ENCODE measurements at regions not wholly inside any gene's neighbourhood (a gene's known extent, or its start where the extent isn't known, plus 50 kb on each side); places are given as distances from the start of the nearest gene placed in this dataset.

DNA sequence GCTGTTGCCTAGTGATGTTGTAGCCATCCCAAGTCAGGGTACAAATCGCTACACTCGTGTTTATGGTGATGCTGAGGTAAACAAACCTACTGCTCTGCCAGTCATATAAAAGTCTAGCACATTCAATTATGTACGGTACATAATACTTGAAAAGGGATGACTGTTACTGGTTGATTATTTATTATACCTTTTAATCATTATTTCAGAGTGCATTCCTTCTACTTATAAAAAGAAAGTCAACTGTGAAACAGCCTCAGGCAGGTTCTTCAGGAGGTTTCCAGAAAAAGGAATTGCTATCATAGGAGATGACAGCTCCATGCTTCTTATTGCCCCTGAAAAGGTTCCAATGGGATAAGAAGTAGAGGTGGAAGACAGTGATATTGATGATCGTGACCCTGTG lies 652.5 kb upstream of the KIRREL3 start:
- no peak for DNase-seq (ENCODE audit: low read depth)

GRCh38 chr11:127651888-127652221 lies 651.3 kb upstream of the KIRREL3 start:
- peak; percentile 61 for DNase-seq (ENCODE audit: low read depth)

GRCh38 chr11:127651175-127651887 lies 650.8 kb upstream of the KIRREL3 start:
- peak; percentile 96 for DNase-seq (ENCODE audit: low read depth)

DNA sequence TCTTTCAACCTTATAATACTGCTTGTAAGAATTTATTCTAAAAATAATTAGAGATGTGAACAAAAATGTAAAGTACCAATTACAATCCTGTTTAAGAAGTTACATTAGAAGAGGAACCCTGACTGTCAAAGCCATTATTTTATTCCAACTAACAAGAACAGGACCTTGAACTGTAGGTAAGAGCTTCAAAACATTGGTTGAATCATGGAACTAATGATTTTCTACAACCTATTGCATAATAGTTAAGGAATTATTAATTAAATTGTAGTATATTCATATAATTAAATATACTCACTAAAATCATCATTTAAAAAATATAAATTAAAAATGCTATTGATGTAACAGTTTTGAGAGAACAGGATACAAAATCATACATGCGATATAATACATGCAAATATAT lies 649.4 kb upstream of the KIRREL3 start:
- DNase-seq (ENCODE audit: low read depth): no peak

- no peak for DNase-seq (ENCODE audit: low read depth)
Measured at GRCh38 chr11:127649071-127649470, 648.5 kb upstream of the KIRREL3 start.

DNA sequence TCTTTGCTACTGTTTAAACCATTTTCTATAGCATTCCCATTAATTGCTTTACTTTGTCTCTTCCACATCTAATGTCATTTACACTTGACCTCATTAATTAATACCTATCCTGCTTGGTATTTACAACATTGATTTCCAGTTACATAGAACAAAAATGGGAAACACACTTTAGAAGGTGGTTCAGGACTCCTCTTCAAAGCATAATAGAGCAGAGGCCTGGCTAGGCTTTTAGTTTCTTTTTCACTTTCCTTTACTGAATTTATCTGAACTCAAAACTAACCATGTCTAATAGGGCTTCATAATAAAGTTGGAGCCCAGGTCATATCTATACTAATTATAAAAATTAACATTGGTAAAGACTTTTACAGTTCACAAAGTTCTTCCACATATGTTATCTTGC lies 648.0 kb upstream of the KIRREL3 start:
- DNase-seq (ENCODE audit: low read depth): no peak

GRCh38 chr11:127644366-127644765 lies 643.8 kb upstream of the KIRREL3 start:
- DNase-seq (ENCODE audit: low read depth): no peak

GRCh38 chr11:127643268-127644058 lies 642.9 kb upstream of the KIRREL3 start:
- no peak for DNase-seq (ENCODE audit: low read depth)

GRCh38 chr11:127640561-127641451 lies 640.2 kb upstream of the KIRREL3 start:
- DNase-seq (ENCODE audit: low read depth): peak; percentile 83

GRCh38 chr11:127639916-127640315 lies 639.3 kb upstream of the KIRREL3 start:
- peak; percentile 76 for DNase-seq (ENCODE audit: low read depth)

GRCh38 chr11:127632976-127633680 lies 632.6 kb upstream of the KIRREL3 start:
- no peak for DNase-seq (ENCODE audit: low read depth)

DNA sequence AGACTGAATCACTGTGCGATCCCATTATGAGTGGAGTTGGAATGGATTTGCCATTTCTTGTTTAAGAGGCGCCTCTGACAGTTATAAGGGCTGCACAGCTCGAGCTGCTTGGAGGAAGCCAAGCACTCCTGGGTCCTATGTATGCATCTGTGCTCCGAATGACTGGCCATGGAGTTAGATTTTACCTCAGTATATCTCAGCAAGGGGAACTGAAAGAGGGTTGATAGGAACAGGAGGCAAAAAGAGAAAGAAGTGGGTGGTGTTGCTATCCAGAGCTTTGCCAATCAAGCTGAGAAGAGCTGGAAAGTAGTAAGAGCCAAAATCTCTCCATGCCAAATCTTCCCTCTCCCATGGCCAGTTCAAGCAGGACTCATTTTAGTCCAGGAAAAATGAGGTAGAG lies 632.0 kb upstream of the KIRREL3 start:
- DNase-seq (ENCODE audit: low read depth): no peak

- DNase-seq (ENCODE audit: low read depth): no peak
Measured at GRCh38 chr11:127631974-127632373, 631.4 kb upstream of the KIRREL3 start.

DNA sequence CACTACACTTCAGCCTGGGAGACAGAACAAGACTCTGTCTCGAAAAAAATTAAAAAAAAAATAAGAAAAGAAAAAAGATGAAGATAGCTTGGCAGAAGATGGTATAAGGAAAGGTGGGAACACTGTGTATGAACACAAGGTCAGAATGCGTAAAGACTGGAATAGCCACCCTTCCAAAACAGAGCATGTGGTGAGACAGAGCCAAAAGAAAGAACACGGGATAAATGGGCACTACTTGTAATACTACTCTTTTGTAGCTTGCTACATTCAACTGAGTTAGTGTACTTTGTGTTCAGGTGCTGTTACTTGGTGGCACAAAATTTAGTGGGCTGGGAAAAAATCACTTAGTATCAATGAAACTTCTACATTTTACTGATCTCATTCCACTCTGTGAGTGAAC lies 628.6 kb upstream of the KIRREL3 start:
- DNase-seq (ENCODE audit: low read depth): no peak

DNA sequence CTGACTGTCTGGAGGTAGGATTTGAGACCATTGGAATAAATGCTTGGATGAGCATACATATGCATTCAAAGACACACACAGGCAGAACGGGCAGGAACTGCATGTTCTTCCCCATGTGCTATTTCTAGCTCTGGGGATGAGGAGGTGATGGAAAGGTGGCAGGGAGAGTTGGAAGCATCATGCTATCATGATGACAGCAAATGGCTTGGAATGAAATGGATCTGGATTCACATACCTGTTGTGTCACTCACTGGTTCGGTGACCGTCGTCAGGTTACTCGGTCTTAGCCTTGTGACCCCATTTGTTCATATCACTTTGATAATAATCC lies 627.9 kb upstream of the KIRREL3 start:
- DNase-seq (ENCODE audit: low read depth): no peak

DNA sequence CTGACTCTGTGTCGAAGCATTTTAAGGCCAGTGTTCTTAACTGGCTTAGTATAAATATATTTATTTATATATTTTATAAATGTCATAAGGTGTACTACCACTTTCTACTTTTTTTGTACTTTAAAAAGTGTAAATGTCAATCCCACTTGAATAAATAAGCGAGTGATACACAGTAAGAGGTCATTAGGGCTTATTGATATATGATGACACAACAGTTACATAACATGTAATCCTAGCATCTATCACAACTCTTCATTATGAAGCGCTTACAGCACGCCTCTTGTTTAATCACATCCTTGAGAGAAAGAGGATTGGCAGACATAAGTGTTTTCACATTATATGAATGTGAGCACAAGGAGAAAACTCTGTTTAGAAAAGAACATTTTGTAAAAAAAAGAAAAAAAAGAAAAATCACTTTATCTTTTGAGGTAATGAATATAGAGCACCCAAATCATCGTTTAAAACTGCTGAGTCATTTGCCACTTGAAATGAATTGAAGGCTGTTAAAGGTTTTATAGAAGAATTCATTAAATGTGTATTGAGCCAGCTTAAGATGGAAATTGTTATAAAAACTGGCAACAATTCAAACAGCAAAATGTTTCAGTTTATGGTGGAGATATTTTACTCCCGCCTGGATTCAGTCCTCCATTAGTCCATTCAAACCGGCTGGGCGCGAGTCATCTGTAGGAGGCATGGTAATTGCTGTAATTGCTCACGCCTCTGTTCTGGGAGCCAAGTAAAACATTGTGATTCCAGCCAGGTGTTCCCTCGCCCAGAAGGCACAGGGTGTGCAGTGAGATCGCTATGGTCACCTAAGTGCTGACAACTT lies 627.3 kb upstream of the KIRREL3 start:
- no peak for DNase-seq (ENCODE audit: low read depth)

- DNase-seq (ENCODE audit: low read depth): no peak
Measured at GRCh38 chr11:127627204-127627603, 626.6 kb upstream of the KIRREL3 start.

GRCh38 chr11:127625402-127625801 lies 624.8 kb upstream of the KIRREL3 start:
- no peak for DNase-seq (ENCODE audit: low read depth)

DNA sequence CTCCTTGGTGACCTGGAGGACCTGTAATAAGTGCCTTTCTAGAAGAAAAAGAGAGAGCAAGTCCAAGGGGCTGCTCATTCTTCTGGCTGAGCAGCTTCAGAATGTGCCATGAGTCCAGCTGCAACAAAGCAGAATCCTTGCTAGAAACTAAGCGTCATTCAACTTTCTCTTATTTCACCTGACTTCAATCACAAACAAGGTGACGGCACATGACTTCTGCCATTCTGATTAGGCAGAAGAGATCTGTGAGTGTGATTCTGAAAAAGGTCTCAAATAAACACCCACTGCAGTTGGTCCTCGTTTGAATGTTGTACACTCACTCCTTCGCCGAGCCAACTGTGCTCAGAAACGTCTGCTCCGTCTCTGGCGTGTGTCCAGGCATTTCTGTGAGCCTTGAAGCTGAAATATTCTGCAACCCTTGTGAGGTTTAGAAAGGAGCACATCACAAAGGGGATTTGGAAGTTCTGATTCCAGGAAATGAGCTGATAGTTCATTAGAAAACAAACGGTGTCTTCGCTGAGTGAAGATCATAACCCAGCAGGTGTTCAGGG lies 623.8 kb upstream of the KIRREL3 start:
- DNase-seq (ENCODE audit: low read depth): no peak

DNA sequence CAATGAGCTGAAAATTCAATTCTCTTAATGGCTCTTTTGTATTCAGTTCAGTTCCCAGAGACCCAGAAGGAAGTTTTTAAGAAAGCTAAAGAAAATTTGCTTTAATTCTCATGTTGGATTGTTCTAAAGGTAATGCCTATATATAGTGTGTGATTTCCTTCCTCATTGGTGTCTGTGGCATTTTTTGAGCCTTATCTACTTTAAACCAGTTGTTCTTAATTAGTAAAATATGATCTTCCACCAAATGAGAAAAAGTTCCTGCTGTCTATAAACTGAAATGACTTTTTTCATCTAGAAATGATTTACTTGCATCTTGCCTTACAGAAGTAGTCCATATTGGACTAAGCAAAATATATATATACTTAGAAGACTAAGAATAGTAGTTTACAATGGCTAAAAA lies 622.1 kb upstream of the KIRREL3 start:
- DNase-seq (ENCODE audit: low read depth): no peak
